ENCODE measurements at regions not wholly inside any gene's neighbourhood (a gene's known extent, or its start where the extent isn't known, plus 50 kb on each side); places are given as distances from the start of the nearest gene placed in this dataset.

GRCh38 chr3:111335512-111336303 is 206.3 kb upstream of the CD96 start:
- Mint-ChIP-seq H3K27ac (no peak overlapping the region), H3K4me3 (no peak overlapping the region), H3K27me3 (no peaks in the 10 kb centered on the region), H3K9me3 (peaks cover 11% of the 10 kb centered on the region), H3K4me1 (ENCODE audit: unreplicated experiment) (peaks cover 11% of the 10 kb centered on the region), H3K36me3 (no peaks in the 10 kb centered on the region)
- TF ChIP-seq CTCF (conservative IDR thresholded peaks at IDR 0.05) = no peak
- DNase-seq (ENCODE audit: extremely low spot score, unreplicated experiment) = no peak

DNA sequence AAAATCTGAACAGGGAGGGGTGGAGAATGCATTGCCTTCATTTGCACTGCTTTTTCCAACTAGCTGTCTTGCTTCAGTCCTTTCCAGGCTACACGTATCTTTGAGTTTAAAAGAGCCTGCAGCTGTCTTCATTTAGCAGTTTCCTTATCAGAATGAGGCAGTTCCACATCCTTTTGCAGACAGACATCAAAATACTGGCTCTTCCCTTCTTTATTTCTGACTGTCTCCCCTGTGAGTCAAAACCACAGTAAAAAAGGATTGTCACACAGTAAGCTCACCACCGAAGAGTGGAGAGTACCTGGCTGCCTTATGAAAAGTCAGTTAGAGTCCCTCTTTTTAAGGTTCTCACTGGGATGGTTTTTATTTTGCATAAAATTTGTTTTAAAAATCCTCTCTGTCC is 205.5 kb upstream of the CD96 start:
- H3K27ac Mint-ChIP-seq = no peak overlapping the region
- TF ChIP-seq CTCF (conservative IDR thresholded peaks at IDR 0.05) = no peak

GRCh38 chr3:111338059-111338698 is 203.8 kb upstream of the CD96 start:
- H3K9me3 Mint-ChIP-seq = peaks cover 11% of the 10 kb centered on the region
- H3K4me1 Mint-ChIP-seq (ENCODE audit: unreplicated experiment) = peaks cover 7% of the 10 kb centered on the region
- no peak overlapping the region for H3K27ac Mint-ChIP-seq
- no peak for DNase-seq (ENCODE audit: extremely low spot score, unreplicated experiment)
- H3K36me3 Mint-ChIP-seq = no peaks in the 10 kb centered on the region
- H3K4me3 Mint-ChIP-seq = no peak overlapping the region
- H3K27me3 Mint-ChIP-seq = no peaks in the 10 kb centered on the region
- TF ChIP-seq CTCF (conservative IDR thresholded peaks at IDR 0.05) = peak; percentile 76

More for the DNA sequence above, 205.5 kb upstream of the CD96 start:
- Mint-ChIP-seq H3K27me3 (no peaks in the 10 kb centered on the region), H3K4me3 (no peak overlapping the region), H3K9me3 (peaks cover 11% of the 10 kb centered on the region), H3K36me3 (no peaks in the 10 kb centered on the region), H3K4me1 (ENCODE audit: unreplicated experiment) (peaks cover 11% of the 10 kb centered on the region)
- DNase-seq (ENCODE audit: extremely low spot score, unreplicated experiment) = no peak

DNA sequence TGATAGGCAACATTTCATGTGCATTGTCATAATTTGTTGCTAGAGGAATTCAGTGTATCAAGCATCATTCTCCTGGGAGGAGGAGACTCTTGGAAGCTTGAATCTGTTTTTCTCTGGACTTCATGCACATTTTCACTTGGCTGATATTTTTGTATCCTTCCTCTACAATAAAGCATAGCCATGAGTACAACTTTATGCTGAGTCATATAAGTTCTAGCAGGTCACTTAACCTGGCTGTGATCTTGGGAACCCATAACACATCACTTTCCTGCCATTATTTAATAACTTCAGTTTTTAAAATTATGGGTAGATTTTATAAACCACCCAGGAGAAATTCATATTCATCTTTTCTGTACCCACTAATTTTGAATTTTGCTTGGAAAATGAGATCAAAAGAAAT is 203.0 kb upstream of the CD96 start:
- Mint-ChIP-seq H3K27ac (no peak overlapping the region), H3K9me3 (peaks cover 11% of the 10 kb centered on the region), H3K4me3 (no peak overlapping the region), H3K4me1 (ENCODE audit: unreplicated experiment) (peaks cover 7% of the 10 kb centered on the region), H3K27me3 (no peaks in the 10 kb centered on the region), H3K36me3 (no peaks in the 10 kb centered on the region)
- DNase-seq (ENCODE audit: extremely low spot score, unreplicated experiment) = no peak
- no peak for TF ChIP-seq CTCF (conservative IDR thresholded peaks at IDR 0.05)

DNA sequence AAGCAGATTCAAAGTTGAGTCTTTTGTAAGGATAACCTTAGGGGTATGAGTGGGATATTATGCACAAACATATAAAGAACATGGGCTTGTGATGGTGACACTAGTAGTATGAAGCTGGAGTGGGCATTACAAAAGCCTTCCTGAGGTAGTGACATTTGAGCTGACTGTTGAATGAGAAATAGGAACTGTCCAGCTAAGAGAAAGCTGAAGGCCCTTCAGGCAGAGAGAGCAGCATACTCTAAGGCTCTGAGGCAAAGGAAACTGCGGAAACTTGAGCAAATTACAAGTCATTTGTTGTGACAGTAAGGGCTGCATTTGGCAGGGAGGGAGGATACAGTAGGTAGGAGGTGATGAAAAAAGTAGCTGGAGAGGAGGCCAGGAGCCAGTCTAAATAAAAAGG is 190.7 kb upstream of the CD96 start:
- H3K27me3 Mint-ChIP-seq = no peaks in the 10 kb centered on the region

More for the DNA sequence above, 190.7 kb upstream of the CD96 start:
- no peak for TF ChIP-seq CTCF (conservative IDR thresholded peaks at IDR 0.05)
- Mint-ChIP-seq H3K27ac (no peak overlapping the region), H3K4me3 (no peak overlapping the region), H3K9me3 (peaks cover 9% of the 10 kb centered on the region), H3K4me1 (ENCODE audit: unreplicated experiment) (no peaks in the 10 kb centered on the region), H3K36me3 (no peaks in the 10 kb centered on the region)
- no peak for DNase-seq (ENCODE audit: extremely low spot score, unreplicated experiment)

All from type B pancreatic cell (in vitro differentiated cells).